SK-N-SH (cell line): ENCODE measurements at regions not wholly inside any gene's neighbourhood (a gene's known extent, or its start where the extent isn't known, plus 50 kb on each side); places are given as distances from the start of the nearest gene placed in this dataset.

ENCODE experiments used
- CTCF ChIP-seq: fragments of 200-600 bp; sonication (generic); IDR thresholded peaks from 2 replicates; pipeline ENCODE4 v1.6.1; 2017; ENCODE audit warnings: antibody characterized with exemption, mild to moderate bottlenecking, moderate library complexity
- EP300 ChIP-seq, 2 experiments: IDR thresholded peaks; 2 replicates each; pipeline versions ENCODE4 v1.4.0 to v1.6.1; 2012; ENCODE audit warnings: borderline replicate concordance in 1 of 2, low read depth in 1 of 2, low read length in 1 of 2
- FOXM1 ChIP-seq: IDR thresholded peaks from 2 replicates; pipeline ENCODE4 v1.4.0; 2012; ENCODE audit warnings: low read depth, mild to moderate bottlenecking
- POLR2AphosphoS5 ChIP-seq: IDR thresholded peaks from 2 replicates; pipeline ENCODE4 v1.6.1; 2012; ENCODE audit warnings: low read depth, low read length

GRCh38 chr12:128121424-128121823 lies 145.5 kb upstream of the TMEM132C start:
- no peak for TF ChIP-seq EP300 (IDR thresholded peaks at IDR 0.05; ENCODE audit: borderline replicate concordance in 1 of 2, low read depth in 1 of 2, low read length in 1 of 2)
- no peak for TF ChIP-seq POLR2AphosphoS5
- no peak for TF ChIP-seq FOXM1
- no peak for TF ChIP-seq CTCF
